Uterus (tissue), 3 donors: ENCODE measurements at regions not wholly inside any gene's neighbourhood (a gene's known extent, or its start where the extent isn't known, plus 50 kb on each side); places are given as distances from the start of the nearest gene placed in this dataset.

Source experiments
- DNase-seq, 2 donors: peaks; one replicate each; pipeline ENCODE4 v3.0.0-alpha.2; 2019 to 2020
- H3K27ac ChIP-seq, 2 donors: fragments of 200-600 bp; sonication (generic); 1 replicate in 1 of 2; 2 replicates in 1 of 2; pipeline ENCODE4 v1.5.1; 2016 to 2018
- H3K27me3 ChIP-seq, 2 donors: fragments of 200-600 bp; sonication (generic); one replicate each; pipeline ENCODE4 v1.5.1; 2018 to 2019; ENCODE audit warnings: control low read depth in 1 of 2
- H3K36me3 ChIP-seq, 2 donors: fragments of 200-600 bp; sonication (generic); one replicate each; pipeline ENCODE4 v1.5.1; 2019; ENCODE audit warnings: control low read depth in 1 of 2
- H3K4me1 ChIP-seq, 2 donors: fragments of 200-600 bp; sonication (generic); one replicate each; pipeline ENCODE4 v1.5.1; 2018 to 2019; ENCODE audit warnings: control low read depth in 1 of 2
- H3K4me3 ChIP-seq, 2 donors: fragments of 200-600 bp; sonication (generic); 1 replicate in 1 of 2; 2 replicates in 1 of 2; pipeline ENCODE4 v1.5.1; 2018 to 2019; ENCODE audit warnings: mild to moderate bottlenecking in 1 of 2
- H3K9me3 ChIP-seq, 2 donors: fragments of 200-600 bp; sonication (generic); one replicate each; pipeline ENCODE4 v1.5.1; 2019; ENCODE audit warnings: control low read depth in 1 of 2
- POLR2A ChIP-seq, 2 donors: fragments of 450-650 bp; IDR thresholded peaks; one replicate each; pipeline ENCODE4 v1.6.1; 2016; ENCODE audit warnings: antibody characterized with exemption in 2 of 2, mild to moderate bottlenecking in 1 of 2, moderate library complexity in 1 of 2
- intact Hi-C: fragments of 100-400 bp; cut with DNase I; formaldehyde crosslinking; loops from one replicate; pipeline ENCODE4 v1.15.1; 2023; ENCODE audit warnings: low total_unique reads
- TF ChIP-seq, protein P1 (sequence below), 4 experiments: fragments of 200-600 bp in 2 of 4; fragments of 450-650 bp in 2 of 4; sonication (generic) in 2 of 4; IDR thresholded peaks; one replicate each; pipeline ENCODE4 v1.5.1; 2016 to 2019; ENCODE audit warnings: antibody characterized with exemption in 4 of 4, mild to moderate bottlenecking in 2 of 4, moderate library complexity in 1 of 4
- donor health status: DM: yes; HTN: yes; CAD: no.

DNA sequence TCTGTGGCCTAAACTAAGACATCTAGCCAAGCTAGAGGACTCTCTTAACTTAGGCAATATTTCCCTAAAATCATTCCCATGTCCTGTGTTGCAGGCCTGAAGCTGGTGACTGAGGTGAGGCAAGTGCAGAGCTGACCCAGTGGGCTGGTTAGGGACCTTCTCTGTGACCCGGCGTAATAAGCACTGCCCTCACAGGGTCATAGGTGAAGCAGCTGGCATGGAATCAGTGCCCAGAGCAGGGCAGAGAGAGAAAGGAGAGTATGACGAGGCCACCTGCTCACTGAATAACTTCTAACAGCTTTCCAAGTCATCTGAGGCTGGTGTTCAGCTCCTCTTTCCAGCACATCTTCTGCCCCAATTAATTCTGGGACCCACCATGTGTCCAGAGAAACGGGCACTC, 197.0 kb downstream of the ANAPC1 start:
- Histone ChIP-seq H3K27ac (no peak overlapping the region), H3K9me3 (no peaks in the 10 kb centered on the region), H3K36me3 (no peaks in the 10 kb centered on the region), H3K4me1 (no peaks in the 10 kb centered on the region), H3K4me3 (no peak overlapping the region), H3K27me3 (no peaks in the 10 kb centered on the region)
- no peak for DNase-seq
- no peak for TF ChIP-seq POLR2A (IDR thresholded peaks at IDR 0.05)
- TF ChIP-seq, protein P1, sequence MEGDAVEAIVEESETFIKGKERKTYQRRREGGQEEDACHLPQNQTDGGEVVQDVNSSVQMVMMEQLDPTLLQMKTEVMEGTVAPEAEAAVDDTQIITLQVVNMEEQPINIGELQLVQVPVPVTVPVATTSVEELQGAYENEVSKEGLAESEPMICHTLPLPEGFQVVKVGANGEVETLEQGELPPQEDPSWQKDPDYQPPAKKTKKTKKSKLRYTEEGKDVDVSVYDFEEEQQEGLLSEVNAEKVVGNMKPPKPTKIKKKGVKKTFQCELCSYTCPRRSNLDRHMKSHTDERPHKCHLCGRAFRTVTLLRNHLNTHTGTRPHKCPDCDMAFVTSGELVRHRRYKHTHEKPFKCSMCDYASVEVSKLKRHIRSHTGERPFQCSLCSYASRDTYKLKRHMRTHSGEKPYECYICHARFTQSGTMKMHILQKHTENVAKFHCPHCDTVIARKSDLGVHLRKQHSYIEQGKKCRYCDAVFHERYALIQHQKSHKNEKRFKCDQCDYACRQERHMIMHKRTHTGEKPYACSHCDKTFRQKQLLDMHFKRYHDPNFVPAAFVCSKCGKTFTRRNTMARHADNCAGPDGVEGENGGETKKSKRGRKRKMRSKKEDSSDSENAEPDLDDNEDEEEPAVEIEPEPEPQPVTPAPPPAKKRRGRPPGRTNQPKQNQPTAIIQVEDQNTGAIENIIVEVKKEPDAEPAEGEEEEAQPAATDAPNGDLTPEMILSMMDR (IDR thresholded peaks at IDR 0.05) = no peak
- intact Hi-C loops = no loop called here

DNA sequence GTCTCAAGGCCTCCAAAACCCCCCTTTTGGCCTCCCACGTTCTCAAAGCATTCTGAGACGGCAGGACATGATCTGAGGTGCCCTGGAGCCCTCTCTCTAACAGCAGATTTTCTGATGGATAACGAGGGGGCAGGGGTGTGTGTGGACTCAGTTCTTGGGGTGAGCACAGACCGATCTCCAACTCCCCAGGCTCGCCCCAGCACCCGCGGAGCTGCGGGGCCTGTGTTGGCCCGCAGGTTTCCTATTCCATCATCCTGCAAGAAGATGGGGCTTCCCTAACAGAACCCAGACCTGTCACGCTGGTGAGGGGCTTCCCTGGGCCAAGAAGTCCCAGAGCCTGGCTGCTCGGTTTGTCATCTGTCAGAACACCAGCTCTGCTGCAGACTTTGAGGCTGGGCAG, 196.1 kb downstream of the ANAPC1 start:
- H3K4me3 ChIP-seq = no peak overlapping the region

DNA sequence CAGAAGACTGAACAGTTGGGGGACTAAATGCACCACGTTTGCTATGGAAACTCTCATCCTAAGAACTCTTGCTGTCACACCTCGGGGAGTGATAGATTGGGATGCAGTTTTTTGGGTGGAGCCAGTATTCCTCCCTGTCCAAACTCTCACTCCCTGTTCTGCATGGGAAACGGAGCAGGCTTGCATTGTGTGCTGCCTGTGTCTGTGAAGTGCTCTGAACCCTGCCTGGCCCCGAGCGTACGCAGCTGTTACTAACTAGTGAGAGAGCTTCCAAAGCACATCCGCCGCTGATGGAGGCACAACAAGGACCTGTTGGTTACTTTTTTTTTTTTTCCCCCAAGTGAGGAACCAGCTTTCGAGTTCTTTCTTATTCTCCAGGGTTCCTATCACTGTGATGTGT, 195.5 kb downstream of the ANAPC1 start:
- H3K27me3 ChIP-seq = no peaks in the 10 kb centered on the region
- TF ChIP-seq, protein P1 (IDR thresholded peaks at IDR 0.05) = no peak
- TF ChIP-seq POLR2A (IDR thresholded peaks at IDR 0.05) = no peak
- H3K36me3 ChIP-seq = no peaks in the 10 kb centered on the region
- DNase-seq = no peak
- intact Hi-C loops = no loop called here
- no peak overlapping the region for H3K4me3 ChIP-seq
- no peak overlapping the region for H3K27ac ChIP-seq
- no peaks in the 10 kb centered on the region for H3K4me1 ChIP-seq
- H3K9me3 ChIP-seq = no peaks in the 10 kb centered on the region

More for the DNA sequence above, 196.1 kb downstream of the ANAPC1 start:
- H3K36me3 ChIP-seq = no peaks in the 10 kb centered on the region
- H3K27ac ChIP-seq = no peak overlapping the region
- H3K9me3 ChIP-seq = no peaks in the 10 kb centered on the region
- H3K4me1 ChIP-seq = no peaks in the 10 kb centered on the region
- no peak for DNase-seq
- TF ChIP-seq, protein P1 (IDR thresholded peaks at IDR 0.05) = no peak
- TF ChIP-seq POLR2A (IDR thresholded peaks at IDR 0.05) = no peak
- H3K27me3 ChIP-seq = no peaks in the 10 kb centered on the region
- intact Hi-C loops = no loop called here

DNA sequence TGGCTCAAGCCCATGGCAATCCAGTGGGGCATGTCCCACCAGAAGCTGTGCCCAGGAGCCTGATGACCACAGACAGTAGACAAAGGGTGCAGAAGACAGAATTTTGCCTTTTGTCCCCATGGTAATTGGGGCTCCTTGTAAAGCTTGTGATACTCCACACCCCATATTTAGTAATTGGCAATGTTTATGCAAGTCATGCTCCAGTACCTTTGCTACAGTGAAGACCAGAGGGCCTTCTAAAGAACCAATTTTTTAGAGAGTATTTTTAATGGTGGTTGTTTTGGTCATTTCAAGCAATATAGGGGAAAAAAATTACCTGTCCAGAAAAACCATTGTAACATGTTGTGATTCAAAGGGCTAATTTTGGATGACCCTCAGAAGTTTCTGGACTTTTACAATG, 194.8 kb downstream of the ANAPC1 start:
- Histone ChIP-seq H3K27ac (no peak overlapping the region), H3K9me3 (peaks cover 0 to 5% of the 10 kb centered on the region in 2 donors), H3K4me1 (no peaks in the 10 kb centered on the region), H3K36me3 (no peaks in the 10 kb centered on the region), H3K27me3 (no peaks in the 10 kb centered on the region), H3K4me3 (no peak overlapping the region)
- no peak for DNase-seq
- TF ChIP-seq POLR2A (IDR thresholded peaks at IDR 0.05) = no peak
- TF ChIP-seq, protein P1 (IDR thresholded peaks at IDR 0.05) = no peak
- intact Hi-C loops = no loop called here

DNA sequence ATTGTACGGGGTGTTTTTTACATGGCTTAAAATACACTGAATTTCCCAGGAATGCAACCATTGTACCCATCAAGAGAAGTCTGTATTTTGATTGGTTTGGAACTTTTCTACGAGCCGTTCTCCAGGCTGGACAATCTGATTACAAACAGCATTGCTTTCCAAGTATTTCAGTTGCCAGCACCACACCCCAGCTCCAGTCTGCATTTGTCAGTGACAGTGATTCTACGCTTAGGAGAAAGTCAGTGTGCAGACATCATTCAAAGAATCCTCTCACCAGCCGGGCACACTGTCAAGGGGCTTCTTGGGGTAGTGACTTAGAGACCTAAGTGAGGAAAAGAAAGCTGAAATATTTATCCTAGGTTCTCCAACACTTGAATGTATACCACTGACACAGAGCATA, 194.1 kb downstream of the ANAPC1 start:
- H3K27ac ChIP-seq = no peak overlapping the region
- TF ChIP-seq POLR2A (IDR thresholded peaks at IDR 0.05) = no peak
- TF ChIP-seq, protein P1 (IDR thresholded peaks at IDR 0.05) = no peak
- intact Hi-C loops = no loop called here
- no peaks in the 10 kb centered on the region for H3K36me3 ChIP-seq
- no peak overlapping the region for H3K4me3 ChIP-seq
- no peaks in the 10 kb centered on the region for H3K27me3 ChIP-seq
- H3K4me1 ChIP-seq = no peaks in the 10 kb centered on the region
- no peak for DNase-seq
- H3K9me3 ChIP-seq = peaks cover 0 to 5% of the 10 kb centered on the region in 2 donors
